Small intestine (tissue), 7 donors: ENCODE measurements at regions not wholly inside any gene's neighbourhood (a gene's known extent, or its start where the extent isn't known, plus 50 kb on each side); places are given as distances from the start of the nearest gene placed in this dataset.

Experiments
- DNase-seq, 2 donors: peaks; one replicate each; pipeline versions ENCODE4 v3.0.0 to v3.0.0-alpha.2; 2013
- FAIRE-seq: peaks from 2 replicates; lab custom pipeline; 2012; peaks lifted over from hg19 to GRCh38; lab: Jason Lieb, UNC
- H3K27ac ChIP-seq, 3 donors: one replicate each; pipeline ENCODE4 v1.5.1; 2013; ENCODE audit warnings: low read length in 2 of 3, mild to moderate bottlenecking in 2 of 3, control low read depth in 1 of 3, inconsistent platforms in 1 of 3, low read depth in 1 of 3, moderate library complexity in 1 of 3
- H3K27me3 ChIP-seq, 3 donors: one replicate each; pipeline ENCODE4 v1.6.1; 2013; ENCODE audit warnings: low read length in 3 of 3, inconsistent platforms in 1 of 3; ENCODE audit not compliant: control insufficient read depth in 3 of 3, insufficient read depth in 3 of 3
- H3K36me3 ChIP-seq, 3 donors: one replicate each; pipeline ENCODE4 v1.6.1; 2013; ENCODE audit warnings: low read length in 3 of 3, inconsistent platforms in 1 of 3, low read depth in 1 of 3, mild to moderate bottlenecking in 1 of 3, moderate library complexity in 1 of 3; ENCODE audit not compliant: control insufficient read depth in 3 of 3, insufficient read depth in 2 of 3
- H3K4me1 ChIP-seq, 3 donors: one replicate each; pipeline ENCODE4 v1.6.1; 2013; ENCODE audit warnings: low read length in 2 of 3, inconsistent platforms in 1 of 3, low read depth in 1 of 3, mild to moderate bottlenecking in 1 of 3, moderate library complexity in 1 of 3; ENCODE audit not compliant: control insufficient read depth in 3 of 3, insufficient read depth in 2 of 3
- H3K4me3 ChIP-seq, 3 donors: one replicate each; pipeline ENCODE4 v1.5.1; 2013; ENCODE audit warnings: low read length in 3 of 3, control low read depth in 1 of 3, inconsistent platforms in 1 of 3, low read depth in 1 of 3, mild to moderate bottlenecking in 1 of 3, moderate library complexity in 1 of 3
- H3K9me3 ChIP-seq, 2 donors: one replicate each; pipeline ENCODE4 v1.6.1; 2013; ENCODE audit warnings: low read depth in 1 of 2, low read length in 1 of 2; ENCODE audit not compliant: control insufficient read depth in 2 of 2, insufficient read depth in 1 of 2
- WGBS, 3 donors: extraction: QIAGEN DNeasy Blood & Tissue Kit; methylation state at CpG; one replicate each; pipeline ENCODE4 v1.1.7; 2013; 5-methylcytosine and 5-hydroxymethylcytosine counted together
- donor health status: healthy with polysubstance abuse.
- donor health status: control.
- donor health status: control.
- donor health status: Bipolar disorder and iron deficiency.
- donor health status: healthy.

GRCh38 chr7:32379510-32380112, 110.6 kb downstream of the LSM5 start:
- peak in 1 of 2 donors; percentile 1 for DNase-seq

GRCh38 chr7:32378988-32379387, 111.2 kb downstream of the LSM5 start:
- 39 to 45% (median 43%) methylated on average over 2 of the region's 2 CpGs for WGBS, 3 donors
- H3K27ac ChIP-seq = no peak overlapping the region
- FAIRE-seq (no peak), DNase-seq (no peak)
- H3K4me3 ChIP-seq = no peak overlapping the region
- no peaks in the 10 kb centered on the region for H3K9me3 ChIP-seq
- H3K36me3 ChIP-seq = no peaks in the 10 kb centered on the region
- H3K27me3 ChIP-seq = peaks cover 0 to 2% (median 0%) of the 10 kb centered on the region in 3 donors
- no peaks in the 10 kb centered on the region for H3K4me1 ChIP-seq

More at GRCh38 chr7:32379510-32380112, 110.6 kb downstream of the LSM5 start:
- Histone ChIP-seq H3K27ac (no peak overlapping the region), H3K36me3 (no peaks in the 10 kb centered on the region), H3K4me3 (no peak overlapping the region), H3K9me3 (no peaks in the 10 kb centered on the region), H3K27me3 (peaks cover 0 to 2% (median 0%) of the 10 kb centered on the region in 3 donors), H3K4me1 (no peaks in the 10 kb centered on the region)
- 43 to 69% (median 58%) methylated on average over 2 of the region's 2 CpGs for WGBS, 3 donors
- no peak for FAIRE-seq

- no peak for FAIRE-seq
- H3K36me3 ChIP-seq = no peaks in the 10 kb centered on the region
- no peak overlapping the region for H3K27ac ChIP-seq
- H3K4me3 ChIP-seq = no peak overlapping the region
- WGBS, 3 donors = 87 to 92% (median 89%) methylated on average over 4 of the region's 4 CpGs
- H3K27me3 ChIP-seq = no peaks in the 10 kb centered on the region
- H3K4me1 ChIP-seq = no peaks in the 10 kb centered on the region
- H3K9me3 ChIP-seq = peaks cover 0 to 7% of the 10 kb centered on the region in 2 donors
- DNase-seq = no peak
These were observed 125.6 kb downstream of the LSM5 start for GRCh38 chr7:32364581-32364980.

GRCh38 chr7:32360127-32360526, 130.1 kb downstream of the LSM5 start:
- Histone ChIP-seq H3K4me3 (no peak overlapping the region), H3K27me3 (peaks cover 0 to 2% (median 0%) of the 10 kb centered on the region in 3 donors), H3K4me1 (no peaks in the 10 kb centered on the region), H3K9me3 (no peaks in the 10 kb centered on the region), H3K27ac (no peak overlapping the region), H3K36me3 (no peaks in the 10 kb centered on the region)
- 81 to 88% (median 84%) methylated on average over 5 of the region's 5 CpGs for WGBS, 3 donors
- DNase-seq (no peak), FAIRE-seq (no peak)

GRCh38 chr7:32357535-32358277, 132.5 kb downstream of the LSM5 start:
- Histone ChIP-seq H3K4me1 (no peaks in the 10 kb centered on the region), H3K4me3 (no peak overlapping the region), H3K36me3 (no peaks in the 10 kb centered on the region), H3K27ac (no peak overlapping the region), H3K27me3 (peaks cover 0 to 2% (median 0%) of the 10 kb centered on the region in 3 donors), H3K9me3 (no peaks in the 10 kb centered on the region)
- DNase-seq (peak in 1 of 2 donors; percentile 1), FAIRE-seq (no peak)
- WGBS, 3 donors = 24 to 36% (median 35%) methylated on average over 8 of the region's 8 CpGs

- peak in 1 of 2 donors; percentile 17 for DNase-seq
These were observed 142.8 kb downstream of the LSM5 start for GRCh38 chr7:32347244-32347828.

GRCh38 chr7:32346253-32346652, 143.9 kb downstream of the LSM5 start:
- Histone ChIP-seq H3K27ac (no peak overlapping the region), H3K4me3 (no peak overlapping the region), H3K27me3 (no peaks in the 10 kb centered on the region), H3K9me3 (peaks cover 0 to 9% of the 10 kb centered on the region in 2 donors), H3K36me3 (no peaks in the 10 kb centered on the region), H3K4me1 (no peaks in the 10 kb centered on the region)
- no peak for FAIRE-seq
- no peak for DNase-seq
- WGBS, 3 donors = 0 to 39% (median 15%) methylated on average over 1 of the region's 1 CpG

More at GRCh38 chr7:32347244-32347828, 142.8 kb downstream of the LSM5 start:
- Histone ChIP-seq H3K27me3 (no peaks in the 10 kb centered on the region), H3K36me3 (no peaks in the 10 kb centered on the region), H3K4me1 (no peaks in the 10 kb centered on the region), H3K4me3 (no peak overlapping the region), H3K27ac (no peak overlapping the region), H3K9me3 (peaks cover 0 to 9% of the 10 kb centered on the region in 2 donors)
- FAIRE-seq = no peak
- 81 to 83% (median 83%) methylated on average over 2 of the region's 2 CpGs for WGBS, 3 donors

GRCh38 chr7:32336726-32337125, 153.5 kb downstream of the LSM5 start:
- FAIRE-seq = no peak
- WGBS, 3 donors = 68 to 76% (median 73%) methylated on average over 2 of the region's 2 CpGs

More at GRCh38 chr7:32336726-32337125, 153.5 kb downstream of the LSM5 start:
- Histone ChIP-seq H3K27me3 (no peaks in the 10 kb centered on the region), H3K4me1 (no peaks in the 10 kb centered on the region), H3K4me3 (no peak overlapping the region), H3K27ac (no peak overlapping the region), H3K36me3 (no peaks in the 10 kb centered on the region), H3K9me3 (peaks cover 0 to 1% of the 10 kb centered on the region in 2 donors)
- no peak for DNase-seq
